Stimulated activated CD4-positive, alpha-beta T cell treated with anti-CD3 and anti-CD28 coated beads, TNF-alpha, amount 100 ng/mL, for 4 hours (primary cell): ENCODE measurements at regions not wholly inside any gene's neighbourhood (a gene's known extent, or its start where the extent isn't known, plus 50 kb on each side); places are given as distances from the start of the nearest gene placed in this dataset.
"Not testable (repeated sequence)": the region's sequence is repeated elsewhere in the genome, so short reads cannot be mapped to it uniquely, and the experiment has no call there.

Experiments used
- DNase-seq, 3 experiments: peaks; one replicate each; pipeline ENCODE4 v3.0.0-alpha.2; 2020; ENCODE audit warnings: low read depth in 3 of 3

- DNase-seq, result no peak
Measured at GRCh38 chr6:25122622-25123237, 156.4 kb upstream of the CARMIL1 start.

- DNase-seq, result no peak
Measured at GRCh38 chr6:25124216-25124715, 154.9 kb upstream of the CARMIL1 start.

- DNase-seq, result no peak
Measured at GRCh38 chr6:25125736-25126135, 153.4 kb upstream of the CARMIL1 start.

GRCh38 chr6:25127076-25127837 is 151.9 kb upstream of the CARMIL1 start:
- DNase-seq, result no peak

GRCh38 chr6:25130518-25130917 is 148.7 kb upstream of the CARMIL1 start:
- DNase-seq, result no peak

- no peak for DNase-seq
Measured at GRCh38 chr6:25132934-25133333, 146.2 kb upstream of the CARMIL1 start.

GRCh38 chr6:25133568-25133967 is 145.6 kb upstream of the CARMIL1 start:
- no peak for DNase-seq

GRCh38 chr6:25136854-25137253 is 142.3 kb upstream of the CARMIL1 start:
- DNase-seq, result no peak

- no peak for DNase-seq
Measured at GRCh38 chr6:25137480-25137879, 141.7 kb upstream of the CARMIL1 start.

- peak in 2 of 3 experiments; percentile 12 to 35 for DNase-seq
Measured at GRCh38 chr6:25137916-25138232, 141.3 kb upstream of the CARMIL1 start.

GRCh38 chr6:25138233-25138933 is 140.8 kb upstream of the CARMIL1 start:
- peak; percentile 28 to 42 (median 37) for DNase-seq

GRCh38 chr6:25138934-25139415 is 140.2 kb upstream of the CARMIL1 start:
- no peak for DNase-seq

GRCh38 chr6:25139608-25140007 is 139.6 kb upstream of the CARMIL1 start:
- not testable (repeated sequence) for DNase-seq

GRCh38 chr6:25142506-25142905 is 136.7 kb upstream of the CARMIL1 start:
- no peak for DNase-seq

- DNase-seq, result no peak
Measured at GRCh38 chr6:25144919-25145318, 134.3 kb upstream of the CARMIL1 start.

- DNase-seq, result no peak
Measured at GRCh38 chr6:25147223-25147622, 132.0 kb upstream of the CARMIL1 start.

GRCh38 chr6:25150031-25150430 is 129.1 kb upstream of the CARMIL1 start:
- DNase-seq, result no peak

- DNase-seq, result no peak
Measured at GRCh38 chr6:25150863-25151262, 128.3 kb upstream of the CARMIL1 start.

- DNase-seq, result no peak
Measured at GRCh38 chr6:25153079-25153478, 126.1 kb upstream of the CARMIL1 start.

- DNase-seq, result no peak
Measured at GRCh38 chr6:25154034-25154596, 125.1 kb upstream of the CARMIL1 start.

GRCh38 chr6:25155211-25155610 is 124.0 kb upstream of the CARMIL1 start:
- DNase-seq, result no peak

- DNase-seq, result no peak
Measured at GRCh38 chr6:25156123-25156522, 123.1 kb upstream of the CARMIL1 start.
